ENCODE measurements at regions not wholly inside any gene's neighbourhood (a gene's known extent, or its start where the extent isn't known, plus 50 kb on each side); places are given as distances from the start of the nearest gene placed in this dataset.
"Not testable (repeated sequence)": the region's sequence is repeated elsewhere in the genome, so short reads cannot be mapped to it uniquely, and the experiment has no call there.

- DNase-seq (ENCODE audit: low read depth), result no peak
Measured at GRCh38 chr3:70738291-70738681, 425.8 kb upstream of the MDFIC2 start.

GRCh38 chr3:70737666-70738290 is 425.3 kb upstream of the MDFIC2 start:
- no peak for DNase-seq (ENCODE audit: low read depth)

- no peak for DNase-seq (ENCODE audit: low read depth)
Measured at GRCh38 chr3:70736009-70736408, 423.6 kb upstream of the MDFIC2 start.

GRCh38 chr3:70734756-70735155 is 422.3 kb upstream of the MDFIC2 start:
- DNase-seq (ENCODE audit: low read depth), result no peak

DNA sequence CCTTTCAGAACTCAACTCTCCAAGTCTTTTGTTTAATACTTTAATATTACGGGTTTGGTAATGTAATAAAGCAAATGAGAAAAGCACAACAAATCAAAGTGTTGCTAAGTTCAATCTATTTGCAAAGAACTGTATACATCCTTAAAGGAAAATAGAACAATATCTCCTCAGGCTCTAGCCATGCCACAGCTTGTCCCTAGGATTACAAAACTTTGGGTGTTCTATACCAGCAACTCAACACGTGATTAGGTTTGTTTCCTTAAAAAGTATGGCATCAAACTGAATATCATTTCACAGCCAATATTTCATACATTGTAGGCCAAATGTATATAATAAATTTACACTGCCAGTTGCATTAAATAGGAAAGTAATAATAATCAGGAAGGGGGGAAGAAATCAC is 418.6 kb upstream of the MDFIC2 start:
- no peak for DNase-seq (ENCODE audit: low read depth)

DNA sequence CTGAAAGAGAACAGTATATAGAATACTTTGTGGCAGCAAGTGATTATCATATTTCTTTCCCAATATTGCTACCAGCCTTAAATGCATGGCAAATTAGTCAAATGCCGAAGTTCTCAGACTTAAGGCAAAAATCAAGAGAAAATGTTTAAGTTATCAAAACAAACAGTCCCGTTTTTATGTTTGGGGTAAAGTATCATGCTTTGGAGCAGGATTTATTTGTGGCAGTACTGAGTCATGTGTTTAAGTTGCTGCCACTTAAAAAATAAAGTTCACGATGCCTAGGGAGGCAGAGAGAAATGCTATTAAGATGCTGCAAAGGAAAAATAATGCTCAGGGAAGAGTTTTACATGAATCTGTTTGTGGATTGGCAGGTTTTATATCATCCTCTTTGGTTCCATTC is 417.4 kb upstream of the MDFIC2 start:
- no peak for DNase-seq (ENCODE audit: low read depth)

DNA sequence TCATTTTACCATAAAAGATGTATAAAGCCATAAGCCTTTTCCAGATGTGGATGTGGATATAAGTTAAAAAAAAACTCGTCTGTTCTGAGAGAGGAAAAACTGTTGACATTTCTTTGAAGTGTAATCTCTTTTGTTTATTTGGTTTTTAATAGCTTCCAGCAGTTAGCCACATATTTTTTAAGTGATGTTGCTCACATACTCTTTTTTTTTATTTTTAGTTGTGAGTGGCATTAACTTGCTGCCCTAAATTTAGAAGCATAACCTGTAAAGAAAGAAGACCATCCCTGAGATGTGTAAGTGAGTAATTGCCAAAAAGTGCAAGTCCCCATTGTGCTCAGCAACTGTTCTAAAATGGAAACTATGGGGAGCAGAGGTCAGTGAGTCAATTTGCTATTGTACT is 415.9 kb upstream of the MDFIC2 start:
- no peak for DNase-seq (ENCODE audit: low read depth)

DNA sequence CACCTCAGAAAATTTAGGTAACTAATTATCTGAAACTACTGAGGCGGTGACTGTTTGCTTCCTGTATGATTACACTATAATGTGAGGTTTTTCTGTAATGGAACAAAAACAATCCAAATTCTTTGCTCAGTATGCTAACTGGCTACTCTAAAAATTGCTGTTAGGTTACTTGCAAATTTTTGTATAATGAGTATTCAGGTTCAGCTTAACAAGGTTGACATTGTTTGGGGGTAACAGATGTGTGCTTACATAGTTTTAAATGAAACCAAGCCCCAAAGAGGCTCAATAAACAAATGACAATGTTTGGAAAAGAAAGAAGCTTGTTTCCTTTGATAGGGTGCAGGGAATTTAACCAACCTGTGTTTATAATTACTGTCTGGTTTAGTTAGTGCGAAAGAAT is 414.5 kb upstream of the MDFIC2 start:
- no peak for DNase-seq (ENCODE audit: low read depth)

DNA sequence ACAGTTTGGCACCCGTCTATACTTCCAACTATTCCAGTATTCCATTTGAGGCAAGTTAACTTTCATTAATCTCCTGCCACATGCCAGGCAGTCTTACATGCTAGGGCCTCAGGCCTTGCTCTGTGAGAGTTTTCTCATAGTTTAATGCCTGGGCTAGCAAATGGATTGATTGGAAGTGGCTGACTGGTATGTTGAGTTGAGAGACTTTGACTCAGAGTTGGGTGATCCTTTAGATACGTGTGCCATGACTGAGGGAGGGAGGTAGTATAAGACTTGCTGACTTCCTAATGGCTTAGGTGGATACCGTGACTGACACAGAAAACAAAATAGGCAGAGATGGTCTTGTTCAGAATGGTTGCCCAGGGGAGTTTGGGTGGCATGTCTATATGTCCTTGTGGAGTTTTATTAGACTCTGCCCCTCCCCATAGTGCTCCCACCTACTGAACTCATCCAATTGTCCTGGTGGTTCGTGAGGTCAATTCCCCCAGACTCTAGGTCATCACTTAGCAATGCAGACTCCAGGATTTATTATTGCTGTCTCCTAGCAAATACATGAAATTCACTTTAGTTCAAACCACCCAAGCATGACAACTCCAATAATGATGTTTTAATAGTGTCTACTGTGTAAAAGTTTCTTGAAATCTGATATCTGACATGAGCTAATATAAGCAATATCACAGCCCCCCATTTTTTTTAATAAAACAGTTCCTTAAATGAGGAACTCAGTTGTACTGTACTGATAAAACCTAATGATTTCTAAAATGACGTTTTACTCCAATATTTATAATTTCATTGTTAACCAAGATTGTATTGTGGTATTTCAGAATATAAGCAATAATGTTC is 413.9 kb upstream of the MDFIC2 start:
- no peak for DNase-seq (ENCODE audit: low read depth)

GRCh38 chr3:70722018-70722417 is 409.6 kb upstream of the MDFIC2 start:
- no peak for DNase-seq (ENCODE audit: low read depth)

DNA sequence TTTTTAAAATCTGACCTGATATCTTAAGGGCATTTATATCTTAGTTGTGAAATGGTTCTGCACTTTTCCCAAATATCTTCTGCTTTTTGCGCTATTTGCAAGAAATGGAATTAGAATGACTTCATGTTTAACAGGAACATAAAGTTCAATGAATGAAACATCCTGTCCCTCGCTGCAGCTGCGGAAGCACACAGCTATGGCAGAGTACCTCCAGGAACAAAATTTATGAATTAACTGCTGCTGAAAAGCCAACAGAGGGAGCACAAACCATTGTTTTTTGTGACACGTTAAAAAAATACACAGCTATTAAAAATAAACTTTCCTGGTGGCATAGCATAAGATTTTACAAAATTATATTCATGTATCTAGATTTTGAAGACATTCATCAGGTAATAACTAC is 404.4 kb upstream of the MDFIC2 start:
- DNase-seq (ENCODE audit: low read depth), result no peak

DNA sequence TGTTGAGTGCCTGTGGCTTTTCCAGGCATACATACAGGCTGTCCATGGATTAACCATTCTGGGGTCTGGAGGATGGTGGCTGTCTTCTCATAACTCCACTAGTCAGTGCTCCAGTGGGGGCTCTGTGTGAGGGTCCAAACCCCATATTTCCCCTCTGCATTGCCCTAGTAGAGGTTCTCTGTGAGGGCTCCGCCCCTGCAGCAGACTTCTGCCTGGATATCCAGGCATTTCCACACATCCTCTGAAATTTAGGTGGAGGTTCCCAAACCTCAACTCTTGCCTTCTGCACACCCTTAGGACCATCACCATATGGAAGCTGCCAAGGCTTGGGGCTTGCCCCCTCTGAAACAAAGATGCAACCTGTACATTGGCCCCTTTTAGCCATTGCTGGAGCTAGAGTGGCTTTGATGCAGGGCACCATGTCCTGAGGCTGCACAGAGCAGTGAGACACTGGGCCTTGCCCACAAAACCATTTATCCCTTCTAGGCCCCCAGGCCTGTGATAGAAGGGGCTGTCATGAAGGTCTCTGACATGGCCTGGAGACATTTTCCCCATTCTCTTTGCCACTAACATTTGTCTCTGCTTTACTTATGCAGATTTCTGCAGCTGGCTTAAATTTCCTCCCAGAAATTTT is 400.1 kb upstream of the MDFIC2 start:
- DNase-seq (ENCODE audit: low read depth), result no peak

- DNase-seq (ENCODE audit: low read depth), result no peak
Measured at GRCh38 chr3:70703305-70704102, 391.1 kb upstream of the MDFIC2 start.

DNA sequence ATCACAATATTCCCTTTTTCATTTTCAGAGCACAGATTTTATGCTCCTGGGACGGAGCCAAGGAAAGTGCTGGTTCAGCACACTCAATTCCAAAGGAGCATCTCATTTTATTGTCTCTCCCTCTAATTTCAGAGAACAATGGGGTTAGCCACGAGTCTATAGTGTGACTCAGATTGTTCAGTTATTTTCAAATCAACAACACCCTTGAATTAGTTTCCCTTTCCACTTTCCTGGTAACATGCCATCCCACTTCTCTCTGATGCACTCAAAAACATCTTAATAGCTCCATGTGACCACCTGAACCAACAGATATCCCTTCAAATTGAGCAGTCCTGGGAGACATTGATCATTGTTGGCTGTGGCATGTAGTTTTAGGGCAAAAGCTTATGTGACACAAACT is 389.7 kb upstream of the MDFIC2 start:
- no peak for DNase-seq (ENCODE audit: low read depth)

DNA sequence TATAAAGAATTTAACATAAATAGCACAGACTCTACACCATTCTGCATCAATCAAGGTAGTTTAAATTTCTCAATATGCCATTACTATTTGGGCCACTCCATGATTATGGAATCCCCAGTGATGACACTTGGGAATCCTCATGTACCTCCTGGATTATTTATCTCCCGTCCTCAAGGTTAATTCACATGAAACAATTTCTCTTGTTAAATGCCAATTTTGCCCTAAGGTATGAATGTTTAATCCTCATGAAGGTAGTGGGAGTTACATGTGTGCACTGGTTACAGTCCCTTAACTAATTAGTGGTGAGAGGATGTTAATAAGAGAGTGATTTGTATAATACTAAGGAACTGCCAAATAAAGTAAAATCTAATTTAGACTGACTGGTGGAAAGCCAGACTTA is 372.3 kb upstream of the MDFIC2 start:
- no peak for DNase-seq (ENCODE audit: low read depth)

- DNase-seq (ENCODE audit: low read depth), result not testable (repeated sequence)
Measured at GRCh38 chr3:70675810-70676209, 363.4 kb upstream of the MDFIC2 start.

DNA sequence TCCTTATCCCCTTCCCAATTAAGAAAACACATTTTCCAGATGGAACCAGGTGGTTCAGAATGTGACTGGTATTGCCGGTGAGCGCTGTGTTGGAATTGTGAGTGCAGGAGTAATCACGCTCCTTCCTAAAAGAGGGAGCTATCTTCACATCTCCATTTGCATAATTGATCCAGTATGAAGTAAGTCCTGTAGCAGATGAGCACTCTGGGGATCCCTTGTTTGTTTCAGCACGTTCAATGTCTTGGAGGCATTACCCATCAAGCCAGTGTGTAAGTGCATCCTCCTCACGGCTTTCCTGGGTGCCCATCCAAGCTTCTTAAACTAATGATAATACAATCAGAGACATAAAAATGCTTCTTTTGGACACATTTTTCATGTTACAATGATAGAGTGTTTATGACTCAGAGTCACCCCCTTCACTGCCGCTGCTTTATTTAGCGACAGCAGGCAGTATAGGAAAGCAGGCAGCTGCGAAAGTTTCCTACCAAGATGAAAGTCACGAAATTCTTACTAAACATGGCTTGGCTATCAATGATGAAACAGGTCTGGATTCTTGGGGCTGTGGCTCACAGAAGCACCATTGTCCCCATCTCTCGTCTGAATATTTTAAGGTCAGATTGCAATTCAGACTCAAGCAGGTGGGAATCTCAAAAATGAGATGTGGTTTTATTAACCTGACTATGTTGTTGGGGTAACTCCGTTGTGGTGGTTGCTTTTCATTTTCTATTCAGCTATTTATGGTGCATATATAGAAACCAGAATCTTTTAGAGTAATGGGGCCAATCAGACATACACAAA is 346.3 kb upstream of the MDFIC2 start:
- DNase-seq (ENCODE audit: low read depth), result no peak

DNA sequence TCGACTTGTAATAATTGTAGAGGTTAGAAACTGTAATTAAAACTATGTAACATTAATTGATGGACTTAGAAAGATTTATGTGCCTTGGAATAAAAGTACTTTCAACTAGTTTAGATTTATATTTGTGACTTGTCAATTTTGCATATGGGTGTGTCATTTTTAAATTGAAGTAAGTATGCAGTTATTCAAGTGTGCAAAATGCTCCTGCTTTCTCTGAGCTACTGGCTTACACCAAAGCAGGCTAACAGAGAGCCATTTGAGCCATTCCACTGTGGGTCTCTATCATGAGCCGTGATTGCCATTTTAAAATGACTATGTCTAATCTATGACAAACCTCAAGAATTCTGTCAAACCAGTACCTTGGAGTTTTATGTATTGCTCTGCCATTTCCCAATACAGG is 345.0 kb upstream of the MDFIC2 start:
- DNase-seq (ENCODE audit: low read depth), result no peak

DNA sequence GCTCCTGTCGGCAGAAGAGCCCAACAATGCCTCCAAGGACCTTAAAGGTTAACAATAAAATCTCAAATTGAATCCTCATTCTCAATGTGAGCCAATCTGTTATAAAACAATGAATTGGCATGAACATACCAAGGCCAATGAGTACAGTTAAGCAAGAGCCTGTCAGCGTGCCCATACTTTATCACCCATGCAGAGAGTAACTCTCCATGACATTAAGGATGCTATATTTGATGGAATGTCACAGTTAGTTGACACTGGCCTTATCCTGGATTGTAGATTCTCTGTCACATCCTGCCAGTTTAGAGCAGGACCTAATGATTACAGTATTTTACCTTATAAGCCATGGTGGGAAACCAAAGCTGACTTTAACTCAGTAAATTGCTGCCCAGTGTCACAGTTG is 335.4 kb upstream of the MDFIC2 start:
- DNase-seq (ENCODE audit: low read depth), result no peak

GRCh38 chr3:70647094-70647493 is 334.7 kb upstream of the MDFIC2 start:
- no peak for DNase-seq (ENCODE audit: low read depth)

- no peak for DNase-seq (ENCODE audit: low read depth)
Measured at GRCh38 chr3:70646635-70647034, 334.2 kb upstream of the MDFIC2 start.

- DNase-seq (ENCODE audit: low read depth), result no peak
Measured at GRCh38 chr3:70640481-70640880, 328.0 kb upstream of the MDFIC2 start.

All from HS-5 (cell line).